GM12878 (cell line): ENCODE measurements at regions not wholly inside any gene's neighbourhood (a gene's known extent, or its start where the extent isn't known, plus 50 kb on each side); places are given as distances from the start of the nearest gene placed in this dataset.

Source experiments
- ATAC-seq: fragments of 200-7000 bp; cut with Tn5 transposase; 3 replicates; pipeline ENCODE4 v1.9.1; 2020; ENCODE audit warnings: mild to moderate bottlenecking, moderate library complexity
- BruUV-seq: library from RNA; stranded (reverse); fragments of 400-500 nt; replicated peaks from 2 replicates; lab custom pipeline; 2021; lab: Mats Ljungman, UMichigan
- CTCF ChIA-PET: fragments of 300-600 bp; sonication (Branson Sonifier 250); formaldehyde crosslinking; extraction: SDS; loops from one replicate; lab custom pipeline; 2021; ENCODE audit warnings: inconsistent platforms; lab: Yijun Ruan, JAX
- POLR2A ChIA-PET: fragments of 350-600 bp; formaldehyde crosslinking; extraction: SDS; loops from one replicate; lab custom pipeline; 2021; ENCODE audit warnings: inconsistent platforms; lab: Charles Lee
- RAD21 ChIA-PET: fragments of 300-600 bp; sonication (Branson Sonifier 250); formaldehyde crosslinking; loops from one replicate; lab custom pipeline; 2023; ENCODE audit warnings: antibody characterized with exemption; ENCODE audit not compliant: unreplicated experiment; lab: Charles Lee
- SMC1A ChIA-PET: fragments of 300-600 bp; sonication (Branson Sonifier 250); formaldehyde crosslinking; loops from one replicate; lab custom pipeline; 2023; ENCODE audit not compliant: unreplicated experiment, uncharacterized antibody; lab: Charles Lee
- DNase-seq: peaks from one replicate; pipeline ENCODE4 v3.0.0-alpha.2; 2011; ENCODE audit warnings: low read depth, low spot score
- FAIRE-seq: peaks from 3 replicates; lab custom pipeline; 2011; peaks lifted over from hg19 to GRCh38; lab: Jason Lieb, UNC
- H2AFZ ChIP-seq: 2 replicates; pipeline ENCODE4 v1.6.0; 2011; ENCODE audit warnings: low read depth, low read length, control low read depth; ENCODE audit not compliant: control insufficient read depth
- H3K27ac ChIP-seq: 2 replicates; pipeline ENCODE4 v1.5.1; 2011; ENCODE audit warnings: control low read depth; ENCODE audit not compliant: control insufficient read depth, insufficient read depth
- H3K27me3 ChIP-seq, 2 experiments: replicated peaks in 1 of 2; 2 replicates each; pipeline versions ENCODE4 v1.6.0 to v1.6.1; 2011; ENCODE audit warnings: low read length in 1 of 2; ENCODE audit not compliant: control insufficient read depth in 2 of 2, insufficient read depth in 2 of 2
- H3K36me3 ChIP-seq, 2 experiments: 2 replicates each; pipeline ENCODE4 v1.5.1; 2011; ENCODE audit warnings: low read length in 1 of 2; ENCODE audit not compliant: control insufficient read depth in 2 of 2, insufficient read depth in 2 of 2
- H3K4me1 ChIP-seq: 2 replicates; pipeline ENCODE4 v1.6.1; 2011; ENCODE audit warnings: mild to moderate bottlenecking, low read length, moderate library complexity, mixed read lengths; ENCODE audit not compliant: control insufficient read depth, insufficient read depth
- H3K4me2 ChIP-seq: 2 replicates; pipeline ENCODE4 v1.6.0; 2011; ENCODE audit warnings: control low read depth; ENCODE audit not compliant: control insufficient read depth, insufficient read depth
- H3K4me3 ChIP-seq: fragments of 200-600 bp; sonication (generic); 2 replicates; pipeline ENCODE4 v1.5.1; 2016
- H3K79me2 ChIP-seq: 2 replicates; pipeline ENCODE4 v1.6.0; 2011; ENCODE audit warnings: low read length; ENCODE audit not compliant: control insufficient read depth, insufficient read depth
- H3K9ac ChIP-seq: 2 replicates; pipeline ENCODE4 v1.8.0; 2011; ENCODE audit warnings: low read length, control low read depth, mixed read lengths; ENCODE audit not compliant: control insufficient read depth, insufficient read depth
- H3K9me3 ChIP-seq: replicated peaks from 3 replicates; pipeline ENCODE4 v1.5.1; 2011; ENCODE audit warnings: mild to moderate bottlenecking, low read length; ENCODE audit not compliant: control insufficient read depth, insufficient read depth
- H4K20me1 ChIP-seq: 2 replicates; pipeline ENCODE4 v1.6.0; 2011; ENCODE audit not compliant: control insufficient read depth, insufficient read depth
- CREB1 ChIP-seq: IDR thresholded peaks from 2 replicates; pipeline ENCODE4 v1.6.1; 2012; ENCODE audit warnings: low read depth, mild to moderate bottlenecking, inconsistent platforms
- ETV6 ChIP-seq, 2 experiments: fragments of 450-650 bp in 1 of 2; IDR thresholded peaks in 1 of 2; conservative IDR thresholded peaks in 1 of 2; 2 replicates each; pipeline ENCODE4 v1.6.1; 2014; ENCODE audit warnings: antibody characterized with exemption in 1 of 2, borderline replicate concordance in 1 of 2, low read depth in 1 of 2, mild to moderate bottlenecking in 1 of 2, moderate library complexity in 1 of 2
- HCFC1 ChIP-seq: fragments of 150-350 bp; IDR thresholded peaks from 2 replicates; pipeline ENCODE4 v1.6.1; 2014; ENCODE audit warnings: low read length
- JUND ChIP-seq: IDR thresholded peaks from 2 replicates; pipeline ENCODE4 v1.6.1; 2012; ENCODE audit warnings: low read depth, mild to moderate bottlenecking, low read length, improper control_type of control experiment, moderate library complexity
- PAX8 ChIP-seq: fragments of 450-650 bp; IDR thresholded peaks from 2 replicates; pipeline ENCODE4 v1.6.1; 2017; ENCODE audit warnings: mild to moderate bottlenecking, moderate library complexity
- WGBS: methylation state at CpG from one replicate; pipeline ENCODE4 v1.1.6; 2016; ENCODE audit warnings: low lambda C conversion rate; ENCODE audit not compliant: insufficient replicate concordance, insufficient coverage; ENCODE audit errors: missing lambda C conversion rate; 5-methylcytosine and 5-hydroxymethylcytosine counted together
- in situ Hi-C: fragments of 300-500 bp; cut with MboI; formaldehyde crosslinking; loops from 9 replicates; pipeline ENCODE4 v1.14.3; 2018; ENCODE audit warnings: mixed read lengths
- intact Hi-C: fragments of 100-400 bp; cut with micrococcal nuclease; formaldehyde crosslinking; loops from one replicate; pipeline ENCODE4 v1.14.2; 2022; ENCODE audit not compliant: unreplicated experiment
- TF ChIP-seq, protein P1 (sequence below): fragments of 450-650 bp; IDR thresholded peaks from 2 replicates; pipeline ENCODE4 v1.6.1; 2017; ENCODE audit warnings: mild to moderate bottlenecking, moderate library complexity
- TF ChIP-seq, protein P2 (sequence below): fragments of 450-650 bp; IDR thresholded peaks from 2 replicates; pipeline ENCODE4 v1.6.1; 2016; ENCODE audit warnings: mild to moderate bottlenecking, moderate library complexity, borderline replicate concordance
- TF ChIP-seq, protein P3 (sequence below): fragments of 450-650 bp; IDR thresholded peaks from 2 replicates; pipeline ENCODE4 v1.6.1; 2017; ENCODE audit warnings: mild to moderate bottlenecking, low read depth, inconsistent platforms; ENCODE audit not compliant: poor library complexity, severe bottlenecking
- TF ChIP-seq, protein P4 (sequence below), 3 experiments: IDR thresholded peaks in 2 of 3; conservative IDR thresholded peaks in 1 of 3; 2 replicates each; pipeline ENCODE4 v1.5.1; 2011; ENCODE audit warnings: low read depth in 3 of 3, low read length in 3 of 3, mild to moderate bottlenecking in 3 of 3, control low read depth in 2 of 3, moderate library complexity in 2 of 3, inconsistent platforms in 1 of 3, mixed read lengths in 1 of 3; ENCODE audit not compliant: control insufficient read depth in 2 of 3, insufficient read depth in 1 of 3; ENCODE audit errors: extremely low read depth in 1 of 3

DNA sequence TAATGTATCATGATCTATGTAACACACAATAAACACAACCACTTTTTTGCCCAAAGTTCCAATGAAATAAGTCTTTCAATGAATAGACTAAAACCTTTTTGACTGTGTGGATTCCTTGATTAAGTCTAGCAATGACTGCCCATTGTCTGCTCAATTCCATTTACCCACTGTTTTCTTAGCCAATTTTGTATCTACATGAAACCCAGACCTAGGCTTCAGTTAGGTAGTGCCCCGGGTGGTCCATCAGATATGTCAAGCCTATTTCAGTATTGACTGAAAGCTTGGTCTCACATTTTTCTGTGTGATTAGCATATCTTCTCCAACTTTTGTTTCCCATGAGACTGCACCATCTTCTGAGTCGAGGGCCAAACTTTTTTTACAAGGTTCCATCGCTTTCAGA, 615.0 kb downstream of the C6orf118 start:
- no peak for FAIRE-seq
- Histone ChIP-seq H3K4me1 (no peaks in the 10 kb centered on the region), H3K27me3 (no peaks in the 10 kb centered on the region), H3K79me2 (no peaks in the 10 kb centered on the region), H4K20me1 (no peaks in the 10 kb centered on the region), H3K9me3 (no peaks in the 10 kb centered on the region), H2AFZ (no peak overlapping the region), H3K9ac (no peak overlapping the region), H3K27ac (no peak overlapping the region), H3K4me2 (no peak overlapping the region), H3K36me3 (no peaks in the 10 kb centered on the region), H3K4me3 (no peak overlapping the region)
- intact Hi-C loops = no loop called here
- in situ Hi-C loops = no loop called here
- ATAC-seq = no peak
- SMC1A ChIA-PET = no interaction called here
- RAD21 ChIA-PET = no interaction called here
- BruUV-seq = no TSS peak
- no peak for DNase-seq
- WGBS = 14% methylated on average over 3 of the region's 3 CpGs
- CTCF ChIA-PET = interaction anchor here (0.6 to 1.2 kb wide), 2 partner anchors 252 to 704 kb away, joined by 3 read pairs; no protein-coding TSS in a partner anchor
- POLR2A ChIA-PET = no interaction called here
- TF ChIP-seq, protein P1, sequence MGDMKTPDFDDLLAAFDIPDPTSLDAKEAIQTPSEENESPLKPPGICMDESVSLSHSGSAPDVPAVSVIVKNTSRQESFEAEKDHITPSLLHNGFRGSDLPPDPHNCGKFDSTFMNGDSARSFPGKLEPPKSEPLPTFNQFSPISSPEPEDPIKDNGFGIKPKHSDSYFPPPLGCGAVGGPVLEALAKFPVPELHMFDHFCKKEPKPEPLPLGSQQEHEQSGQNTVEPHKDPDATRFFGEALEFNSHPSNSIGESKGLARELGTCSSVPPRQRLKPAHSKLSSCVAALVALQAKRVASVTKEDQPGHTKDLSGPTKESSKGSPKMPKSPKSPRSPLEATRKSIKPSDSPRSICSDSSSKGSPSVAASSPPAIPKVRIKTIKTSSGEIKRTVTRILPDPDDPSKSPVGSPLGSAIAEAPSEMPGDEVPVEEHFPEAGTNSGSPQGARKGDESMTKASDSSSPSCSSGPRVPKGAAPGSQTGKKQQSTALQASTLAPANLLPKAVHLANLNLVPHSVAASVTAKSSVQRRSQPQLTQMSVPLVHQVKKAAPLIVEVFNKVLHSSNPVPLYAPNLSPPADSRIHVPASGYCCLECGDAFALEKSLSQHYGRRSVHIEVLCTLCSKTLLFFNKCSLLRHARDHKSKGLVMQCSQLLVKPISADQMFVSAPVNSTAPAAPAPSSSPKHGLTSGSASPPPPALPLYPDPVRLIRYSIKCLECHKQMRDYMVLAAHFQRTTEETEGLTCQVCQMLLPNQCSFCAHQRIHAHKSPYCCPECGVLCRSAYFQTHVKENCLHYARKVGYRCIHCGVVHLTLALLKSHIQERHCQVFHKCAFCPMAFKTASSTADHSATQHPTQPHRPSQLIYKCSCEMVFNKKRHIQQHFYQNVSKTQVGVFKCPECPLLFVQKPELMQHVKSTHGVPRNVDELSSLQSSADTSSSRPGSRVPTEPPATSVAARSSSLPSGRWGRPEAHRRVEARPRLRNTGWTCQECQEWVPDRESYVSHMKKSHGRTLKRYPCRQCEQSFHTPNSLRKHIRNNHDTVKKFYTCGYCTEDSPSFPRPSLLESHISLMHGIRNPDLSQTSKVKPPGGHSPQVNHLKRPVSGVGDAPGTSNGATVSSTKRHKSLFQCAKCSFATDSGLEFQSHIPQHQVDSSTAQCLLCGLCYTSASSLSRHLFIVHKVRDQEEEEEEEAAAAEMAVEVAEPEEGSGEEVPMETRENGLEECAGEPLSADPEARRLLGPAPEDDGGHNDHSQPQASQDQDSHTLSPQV = no peak
- TF ChIP-seq CREB1 (no peak), JUND (no peak), HCFC1 (no peak), PAX8 (no peak), ETV6 (conservative IDR thresholded peaks at IDR 0.05 in 1 of 2, IDR thresholded peaks at IDR 0.05 in 1 of 2; ENCODE audit: borderline replicate concordance in 1 of 2, low read depth in 1 of 2) (no peak)
- TF ChIP-seq, protein P2, sequence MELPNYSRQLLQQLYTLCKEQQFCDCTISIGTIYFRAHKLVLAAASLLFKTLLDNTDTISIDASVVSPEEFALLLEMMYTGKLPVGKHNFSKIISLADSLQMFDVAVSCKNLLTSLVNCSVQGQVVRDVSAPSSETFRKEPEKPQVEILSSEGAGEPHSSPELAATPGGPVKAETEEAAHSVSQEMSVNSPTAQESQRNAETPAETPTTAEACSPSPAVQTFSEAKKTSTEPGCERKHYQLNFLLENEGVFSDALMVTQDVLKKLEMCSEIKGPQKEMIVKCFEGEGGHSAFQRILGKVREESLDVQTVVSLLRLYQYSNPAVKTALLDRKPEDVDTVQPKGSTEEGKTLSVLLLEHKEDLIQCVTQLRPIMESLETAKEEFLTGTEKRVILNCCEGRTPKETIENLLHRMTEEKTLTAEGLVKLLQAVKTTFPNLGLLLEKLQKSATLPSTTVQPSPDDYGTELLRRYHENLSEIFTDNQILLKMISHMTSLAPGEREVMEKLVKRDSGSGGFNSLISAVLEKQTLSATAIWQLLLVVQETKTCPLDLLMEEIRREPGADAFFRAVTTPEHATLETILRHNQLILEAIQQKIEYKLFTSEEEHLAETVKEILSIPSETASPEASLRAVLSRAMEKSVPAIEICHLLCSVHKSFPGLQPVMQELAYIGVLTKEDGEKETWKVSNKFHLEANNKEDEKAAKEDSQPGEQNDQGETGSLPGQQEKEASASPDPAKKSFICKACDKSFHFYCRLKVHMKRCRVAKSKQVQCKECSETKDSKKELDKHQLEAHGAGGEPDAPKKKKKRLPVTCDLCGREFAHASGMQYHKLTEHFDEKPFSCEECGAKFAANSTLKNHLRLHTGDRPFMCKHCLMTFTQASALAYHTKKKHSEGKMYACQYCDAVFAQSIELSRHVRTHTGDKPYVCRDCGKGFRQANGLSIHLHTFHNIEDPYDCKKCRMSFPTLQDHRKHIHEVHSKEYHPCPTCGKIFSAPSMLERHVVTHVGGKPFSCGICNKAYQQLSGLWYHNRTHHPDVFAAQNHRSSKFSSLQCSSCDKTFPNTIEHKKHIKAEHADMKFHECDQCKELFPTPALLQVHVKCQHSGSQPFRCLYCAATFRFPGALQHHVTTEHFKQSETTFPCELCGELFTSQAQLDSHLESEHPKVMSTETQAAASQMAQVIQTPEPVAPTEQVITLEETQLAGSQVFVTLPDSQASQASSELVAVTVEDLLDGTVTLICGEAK = no peak
- TF ChIP-seq, protein P3, sequence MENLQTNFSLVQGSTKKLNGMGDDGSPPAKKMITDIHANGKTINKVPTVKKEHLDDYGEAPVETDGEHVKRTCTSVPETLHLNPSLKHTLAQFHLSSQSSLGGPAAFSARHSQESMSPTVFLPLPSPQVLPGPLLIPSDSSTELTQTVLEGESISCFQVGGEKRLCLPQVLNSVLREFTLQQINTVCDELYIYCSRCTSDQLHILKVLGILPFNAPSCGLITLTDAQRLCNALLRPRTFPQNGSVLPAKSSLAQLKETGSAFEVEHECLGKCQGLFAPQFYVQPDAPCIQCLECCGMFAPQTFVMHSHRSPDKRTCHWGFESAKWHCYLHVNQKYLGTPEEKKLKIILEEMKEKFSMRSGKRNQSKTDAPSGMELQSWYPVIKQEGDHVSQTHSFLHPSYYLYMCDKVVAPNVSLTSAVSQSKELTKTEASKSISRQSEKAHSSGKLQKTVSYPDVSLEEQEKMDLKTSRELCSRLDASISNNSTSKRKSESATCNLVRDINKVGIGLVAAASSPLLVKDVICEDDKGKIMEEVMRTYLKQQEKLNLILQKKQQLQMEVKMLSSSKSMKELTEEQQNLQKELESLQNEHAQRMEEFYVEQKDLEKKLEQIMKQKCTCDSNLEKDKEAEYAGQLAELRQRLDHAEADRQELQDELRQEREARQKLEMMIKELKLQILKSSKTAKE = no peak
- TF ChIP-seq, protein P4, sequence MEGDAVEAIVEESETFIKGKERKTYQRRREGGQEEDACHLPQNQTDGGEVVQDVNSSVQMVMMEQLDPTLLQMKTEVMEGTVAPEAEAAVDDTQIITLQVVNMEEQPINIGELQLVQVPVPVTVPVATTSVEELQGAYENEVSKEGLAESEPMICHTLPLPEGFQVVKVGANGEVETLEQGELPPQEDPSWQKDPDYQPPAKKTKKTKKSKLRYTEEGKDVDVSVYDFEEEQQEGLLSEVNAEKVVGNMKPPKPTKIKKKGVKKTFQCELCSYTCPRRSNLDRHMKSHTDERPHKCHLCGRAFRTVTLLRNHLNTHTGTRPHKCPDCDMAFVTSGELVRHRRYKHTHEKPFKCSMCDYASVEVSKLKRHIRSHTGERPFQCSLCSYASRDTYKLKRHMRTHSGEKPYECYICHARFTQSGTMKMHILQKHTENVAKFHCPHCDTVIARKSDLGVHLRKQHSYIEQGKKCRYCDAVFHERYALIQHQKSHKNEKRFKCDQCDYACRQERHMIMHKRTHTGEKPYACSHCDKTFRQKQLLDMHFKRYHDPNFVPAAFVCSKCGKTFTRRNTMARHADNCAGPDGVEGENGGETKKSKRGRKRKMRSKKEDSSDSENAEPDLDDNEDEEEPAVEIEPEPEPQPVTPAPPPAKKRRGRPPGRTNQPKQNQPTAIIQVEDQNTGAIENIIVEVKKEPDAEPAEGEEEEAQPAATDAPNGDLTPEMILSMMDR (IDR thresholded peaks at IDR 0.05 in 2 of 3, conservative IDR thresholded peaks at IDR 0.05 in 1 of 3; ENCODE audit: control insufficient read depth in 2 of 3, extremely low read depth in 1 of 3, insufficient read depth in 1 of 3, low read depth in 3 of 3, low read length in 3 of 3) = no peak
